ENCODE measurements at regions not wholly inside any gene's neighbourhood (a gene's known extent, or its start where the extent isn't known, plus 50 kb on each side); places are given as distances from the start of the nearest gene placed in this dataset.

DNA sequence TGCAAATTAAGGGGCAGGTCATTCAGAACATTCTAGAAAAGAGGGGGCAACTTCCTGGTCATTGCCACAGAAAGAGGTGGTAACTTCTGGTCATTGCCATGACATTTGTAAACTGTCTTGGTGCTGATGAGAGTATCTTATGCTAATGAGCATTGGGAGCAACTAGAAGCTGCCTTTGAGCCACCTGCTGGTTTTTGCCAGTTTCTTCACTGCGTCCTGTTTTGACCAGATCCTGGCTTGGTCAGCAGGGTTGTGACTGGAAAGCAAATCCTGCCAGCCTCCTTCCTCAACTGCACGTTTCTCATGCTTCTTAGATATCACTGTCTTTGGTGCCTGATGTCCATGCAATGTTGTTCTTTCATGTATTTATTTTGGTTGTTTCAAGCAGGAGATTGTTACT is 53.2 kb upstream of the SPATA31C2 start:
- no peak for TF ChIP-seq GATA2 (IDR thresholded peaks at IDR 0.05; ENCODE audit: low read depth, low read length)
- TF ChIP-seq GATA3 (IDR thresholded peaks at IDR 0.05; ENCODE audit: low read depth, low read length), result no peak

DNA sequence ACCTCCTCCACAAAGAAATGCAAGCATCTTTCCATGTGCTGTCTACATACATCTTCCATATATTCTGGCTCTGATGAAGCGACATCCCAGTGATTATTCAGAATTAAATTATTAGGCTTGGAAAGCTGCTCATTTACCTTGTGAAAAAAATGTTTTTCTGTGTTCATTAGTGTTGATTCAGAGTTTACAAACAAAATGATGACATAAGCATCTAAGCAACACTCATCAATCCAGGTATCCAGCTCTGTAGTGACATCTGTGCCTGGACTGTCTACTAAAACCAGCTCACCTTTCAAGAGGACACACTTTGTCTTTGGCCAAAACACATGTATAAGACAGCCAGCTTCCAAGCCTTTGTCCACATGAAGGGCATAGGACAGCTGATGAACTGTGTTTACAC is 51.1 kb upstream of the SPATA31C2 start:
- no peak for TF ChIP-seq GATA3 (IDR thresholded peaks at IDR 0.05; ENCODE audit: low read depth, low read length)
- TF ChIP-seq GATA2 (IDR thresholded peaks at IDR 0.05; ENCODE audit: low read depth, low read length), result no peak

Data from SH-SY5Y (cell line).